ENCODE measurements at regions not wholly inside any gene's neighbourhood (a gene's known extent, or its start where the extent isn't known, plus 50 kb on each side); places are given as distances from the start of the nearest gene placed in this dataset.

DNA sequence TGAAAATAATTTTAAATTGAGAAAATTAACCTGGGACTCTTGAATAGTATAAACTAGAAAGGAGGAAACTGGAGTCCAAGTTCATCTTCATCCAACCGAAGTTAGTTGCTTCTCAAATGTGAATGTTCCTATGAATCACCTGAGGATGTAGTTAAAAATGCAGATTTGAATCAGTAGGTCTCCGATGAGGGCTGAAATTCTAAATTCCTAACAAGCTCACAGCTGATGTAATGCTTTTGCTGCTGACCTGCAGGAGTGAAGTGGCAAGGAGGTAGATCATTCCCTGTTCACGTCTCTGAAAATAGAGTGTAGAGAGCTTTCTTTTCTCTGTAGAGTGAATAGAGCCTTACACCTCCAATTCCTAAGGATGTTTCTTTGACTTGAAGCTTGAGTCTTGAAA is 685.5 kb downstream of the CPS1 start:
- CTCF ChIA-PET: interaction anchor here (0.6 kb wide), 1 partner anchor 1308 kb away, joined by 6 read pairs; no protein-coding TSS in a partner anchor

DNA sequence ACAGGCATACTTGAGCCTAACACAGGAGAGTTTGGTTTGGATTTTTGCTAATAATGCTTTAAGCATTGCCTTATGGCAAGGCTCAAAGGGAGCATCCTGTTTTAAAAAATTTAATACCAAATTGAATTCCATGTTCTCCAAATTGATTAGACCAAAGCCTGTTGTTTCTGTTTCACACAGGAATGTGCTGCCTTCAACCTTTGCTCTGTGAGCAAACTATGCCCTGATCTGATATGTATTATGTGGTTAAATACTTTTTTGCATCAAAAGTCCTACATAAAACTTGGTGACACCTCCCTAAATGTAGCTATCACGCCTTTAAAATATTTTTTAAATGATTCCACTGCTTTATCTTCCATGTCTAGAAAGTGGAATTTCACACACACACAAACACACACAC is 691.4 kb downstream of the CPS1 start:
- no peaks in the 10 kb centered on the region for H3K27me3 Mint-ChIP-seq (ENCODE audit: low read depth)
- H3K9me3 Mint-ChIP-seq: no peaks in the 10 kb centered on the region
- H3K27ac Mint-ChIP-seq: no peak overlapping the region
- H3K36me3 Mint-ChIP-seq (ENCODE audit: low read depth): no peaks in the 10 kb centered on the region
- CTCF ChIA-PET: interaction anchor here (0.6 kb wide), 1 partner anchor 54 kb away, joined by 4 read pairs; no protein-coding TSS in a partner anchor
- intact Hi-C loops (cut with micrococcal nuclease): no loop called here
- no peak overlapping the region for H3K4me3 Mint-ChIP-seq
- H3K4me1 Mint-ChIP-seq (ENCODE audit: low read depth): no peaks in the 10 kb centered on the region
- DNase-seq: no peak

More for the DNA sequence above, 685.5 kb downstream of the CPS1 start:
- DNase-seq: no peak
- no peaks in the 10 kb centered on the region for H3K27me3 Mint-ChIP-seq (ENCODE audit: low read depth)
- no peak overlapping the region for H3K27ac Mint-ChIP-seq
- no peaks in the 10 kb centered on the region for H3K4me1 Mint-ChIP-seq (ENCODE audit: low read depth)
- H3K36me3 Mint-ChIP-seq (ENCODE audit: low read depth): no peaks in the 10 kb centered on the region
- no peaks in the 10 kb centered on the region for H3K9me3 Mint-ChIP-seq
- intact Hi-C loops (cut with micrococcal nuclease): no loop called here
- no peak overlapping the region for H3K4me3 Mint-ChIP-seq

DNA sequence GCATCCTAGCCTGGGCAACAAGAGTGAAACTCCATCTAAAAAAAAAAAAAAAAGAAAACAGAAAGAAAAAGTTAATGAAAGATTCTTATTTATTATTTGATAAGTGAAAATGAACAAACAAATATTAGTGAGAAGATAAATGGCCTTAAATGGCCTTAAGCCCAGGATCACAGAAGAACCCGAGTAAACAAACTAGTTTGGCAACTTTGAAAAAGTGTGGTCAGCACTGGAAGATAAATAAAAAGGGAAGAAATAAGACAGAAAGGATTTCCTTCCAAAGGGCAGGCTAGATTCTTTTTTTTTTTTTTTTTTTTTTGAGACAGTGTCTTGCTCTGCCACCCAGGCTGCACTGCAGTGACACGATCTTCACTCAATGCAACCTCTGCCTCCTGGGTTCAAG is 692.4 kb downstream of the CPS1 start:
- H3K4me1 Mint-ChIP-seq (ENCODE audit: low read depth): no peaks in the 10 kb centered on the region
- H3K4me3 Mint-ChIP-seq: no peak overlapping the region
- H3K27me3 Mint-ChIP-seq (ENCODE audit: low read depth): no peaks in the 10 kb centered on the region
- H3K36me3 Mint-ChIP-seq (ENCODE audit: low read depth): no peaks in the 10 kb centered on the region
- no peak overlapping the region for H3K27ac Mint-ChIP-seq
- DNase-seq: no peak
- intact Hi-C loops (cut with micrococcal nuclease): no loop called here
- CTCF ChIA-PET: interaction anchor here (0.7 kb wide), 1 partner anchor 107 kb away, joined by 5 read pairs; no protein-coding TSS in a partner anchor
- no peaks in the 10 kb centered on the region for H3K9me3 Mint-ChIP-seq

DNA sequence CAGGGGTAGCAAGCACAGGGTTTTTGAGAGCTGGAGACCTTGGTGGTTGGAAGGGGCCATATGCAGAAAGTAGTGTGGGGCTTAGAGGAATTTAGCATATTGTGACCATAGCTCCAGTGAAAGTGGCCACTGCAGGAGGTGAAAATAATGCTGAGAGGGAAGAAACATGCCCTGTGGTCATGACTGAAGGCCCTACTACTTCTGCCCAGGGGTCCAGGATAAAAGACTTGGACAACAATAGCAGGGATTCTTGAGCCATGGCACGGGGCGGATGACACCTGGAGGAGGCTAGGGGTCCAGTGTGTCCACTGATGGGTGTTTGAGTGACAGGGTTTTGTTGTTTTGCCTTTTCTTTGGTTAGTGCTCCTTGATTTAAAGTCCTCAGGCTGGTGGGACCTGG is 694.6 kb downstream of the CPS1 start:
- Mint-ChIP-seq H3K36me3 (ENCODE audit: low read depth) (no peaks in the 10 kb centered on the region), H3K4me3 (no peak overlapping the region), H3K27ac (no peak overlapping the region), H3K9me3 (peaks cover 1% of the 10 kb centered on the region), H3K4me1 (ENCODE audit: low read depth) (no peaks in the 10 kb centered on the region), H3K27me3 (ENCODE audit: low read depth) (no peaks in the 10 kb centered on the region)
- DNase-seq: no peak
- intact Hi-C loops (cut with micrococcal nuclease): no loop called here
- CTCF ChIA-PET: no interaction called here

DNA sequence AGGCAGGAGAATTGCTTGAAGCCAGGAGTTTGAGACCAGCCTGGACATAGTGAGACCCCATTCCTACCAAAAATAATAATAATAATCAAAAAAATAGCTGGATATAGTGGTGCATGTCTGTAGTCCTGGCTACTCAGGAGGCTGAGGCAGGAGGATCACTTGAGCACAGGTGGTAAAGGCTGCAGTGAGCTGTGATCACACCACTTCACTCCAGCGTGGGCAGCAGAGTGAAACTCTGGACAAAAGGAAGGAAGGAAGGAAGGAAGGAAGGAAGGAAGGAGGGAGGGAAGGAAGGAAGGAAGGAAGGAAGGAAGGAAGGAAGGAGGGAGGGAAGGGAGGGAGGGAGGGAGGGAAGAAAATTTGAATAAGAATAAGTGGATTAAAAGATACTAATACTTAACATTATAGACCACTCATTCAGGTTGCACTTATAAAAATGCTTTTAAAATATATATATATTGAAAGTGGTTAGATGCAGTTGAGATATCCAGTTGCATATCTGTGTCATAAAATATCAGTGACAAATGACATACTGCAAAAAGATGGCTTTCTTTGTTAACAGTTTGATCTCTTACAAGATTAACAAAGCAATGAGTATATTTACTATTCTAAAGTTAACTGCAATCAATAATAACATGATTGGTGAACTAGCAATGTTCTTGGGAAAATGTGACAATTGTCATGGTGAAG is 702.4 kb downstream of the CPS1 start:
- Mint-ChIP-seq H3K27ac (no peak overlapping the region), H3K4me1 (ENCODE audit: low read depth) (no peaks in the 10 kb centered on the region), H3K9me3 (peaks cover 1% of the 10 kb centered on the region), H3K4me3 (no peak overlapping the region), H3K36me3 (ENCODE audit: low read depth) (no peaks in the 10 kb centered on the region), H3K27me3 (ENCODE audit: low read depth) (no peaks in the 10 kb centered on the region)
- CTCF ChIA-PET: no interaction called here
- no peak for DNase-seq
- intact Hi-C loops (cut with micrococcal nuclease): no loop called here

DNA sequence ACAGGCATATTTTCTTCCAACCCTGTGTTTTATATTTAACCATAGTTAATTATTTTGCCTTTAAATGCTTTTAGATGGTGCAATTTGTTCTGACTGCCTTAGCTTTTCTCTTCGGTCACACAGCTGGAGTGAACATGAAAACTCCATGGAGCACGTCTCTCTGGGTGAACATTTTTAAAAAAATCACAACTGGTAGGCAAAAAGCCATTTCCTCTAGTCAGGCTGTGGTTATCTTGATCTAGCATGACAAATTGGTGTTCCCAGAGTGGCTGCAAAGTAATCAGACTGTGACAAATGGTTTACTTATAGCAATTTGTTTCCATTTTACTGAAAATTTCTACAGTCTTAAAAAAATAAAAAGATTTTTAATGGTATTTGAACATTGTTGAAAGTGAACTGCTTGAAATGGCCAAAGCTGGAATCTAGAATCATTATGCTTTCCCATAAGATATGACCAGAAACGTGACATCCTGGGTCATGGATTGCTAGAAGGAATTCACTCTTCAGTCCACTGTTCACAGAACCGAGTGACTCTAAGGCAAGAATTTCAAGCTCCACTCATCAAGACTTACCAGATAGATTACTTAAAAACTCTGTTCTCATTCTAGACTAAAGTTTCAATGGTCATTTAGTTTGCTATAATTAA is 703.6 kb downstream of the CPS1 start:
- Mint-ChIP-seq H3K27me3 (ENCODE audit: low read depth) (no peaks in the 10 kb centered on the region), H3K4me1 (ENCODE audit: low read depth) (no peaks in the 10 kb centered on the region), H3K4me3 (no peak overlapping the region), H3K9me3 (peaks cover 1% of the 10 kb centered on the region), H3K27ac (no peak overlapping the region), H3K36me3 (ENCODE audit: low read depth) (no peaks in the 10 kb centered on the region)
- intact Hi-C loops (cut with micrococcal nuclease): no loop called here
- CTCF ChIA-PET: no interaction called here
- no peak for DNase-seq

DNA sequence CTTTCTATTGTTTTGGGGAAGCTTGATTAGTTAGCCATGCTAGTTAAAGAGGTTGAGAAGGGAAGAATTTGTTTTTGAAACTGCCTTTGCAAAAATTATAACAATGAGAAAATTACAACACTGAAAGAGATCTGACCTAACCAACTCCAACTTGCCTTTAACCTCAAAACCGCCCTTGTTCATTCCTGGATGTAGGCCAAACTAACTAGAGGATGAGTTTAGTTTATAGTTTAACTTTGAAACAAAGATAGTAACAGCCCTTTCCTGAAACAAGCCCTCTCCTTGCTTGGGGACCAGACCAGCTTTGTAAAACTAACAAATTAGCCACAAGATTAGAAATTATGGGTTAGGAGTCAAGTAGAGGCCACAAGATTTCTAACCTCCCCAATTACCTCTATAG is 713.9 kb downstream of the CPS1 start:
- DNase-seq: no peak
- CTCF ChIA-PET: no interaction called here
- intact Hi-C loops (cut with micrococcal nuclease): no loop called here
- Mint-ChIP-seq H3K9me3 (no peaks in the 10 kb centered on the region), H3K27ac (no peak overlapping the region), H3K4me3 (no peak overlapping the region), H3K4me1 (ENCODE audit: low read depth) (no peaks in the 10 kb centered on the region), H3K36me3 (ENCODE audit: low read depth) (no peaks in the 10 kb centered on the region), H3K27me3 (ENCODE audit: low read depth) (no peaks in the 10 kb centered on the region)

DNA sequence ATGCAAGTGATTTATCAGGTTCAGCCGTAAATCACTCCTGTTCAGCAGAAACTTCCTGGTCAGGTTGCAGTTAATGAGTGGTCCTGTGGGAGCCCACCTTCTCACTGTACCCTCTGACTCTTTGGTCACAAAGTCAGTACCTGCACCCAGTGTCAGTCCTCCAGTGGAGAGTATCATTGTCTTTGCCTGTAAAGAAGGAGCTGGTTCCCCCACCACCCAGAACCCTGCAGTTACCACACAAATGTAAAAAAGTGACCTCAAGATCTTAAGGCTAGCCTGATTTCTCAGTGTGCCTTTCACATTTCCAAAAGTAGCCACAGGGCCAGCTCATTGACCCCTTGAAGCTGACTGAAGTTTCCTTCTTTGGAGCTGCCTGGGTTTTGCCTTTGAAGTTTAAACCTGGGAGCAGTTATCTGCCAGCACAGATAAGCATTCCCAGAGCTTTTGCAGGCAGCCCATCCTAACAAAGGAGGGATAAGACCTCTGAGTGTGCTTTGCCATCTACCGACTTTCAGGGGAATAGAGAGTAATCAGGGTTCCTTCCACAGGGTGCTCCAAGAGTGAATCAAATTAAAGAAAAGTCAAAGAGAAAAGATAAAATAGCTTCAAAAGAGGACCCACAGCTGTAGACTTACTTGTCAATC is 725.2 kb downstream of the CPS1 start:
- CTCF ChIA-PET: no interaction called here
- intact Hi-C loops (cut with micrococcal nuclease): no loop called here
- Mint-ChIP-seq H3K9me3 (no peaks in the 10 kb centered on the region), H3K4me3 (no peak overlapping the region), H3K36me3 (ENCODE audit: low read depth) (no peaks in the 10 kb centered on the region), H3K4me1 (ENCODE audit: low read depth) (no peaks in the 10 kb centered on the region), H3K27ac (no peak overlapping the region), H3K27me3 (ENCODE audit: low read depth) (no peaks in the 10 kb centered on the region)
- DNase-seq: no peak

DNA sequence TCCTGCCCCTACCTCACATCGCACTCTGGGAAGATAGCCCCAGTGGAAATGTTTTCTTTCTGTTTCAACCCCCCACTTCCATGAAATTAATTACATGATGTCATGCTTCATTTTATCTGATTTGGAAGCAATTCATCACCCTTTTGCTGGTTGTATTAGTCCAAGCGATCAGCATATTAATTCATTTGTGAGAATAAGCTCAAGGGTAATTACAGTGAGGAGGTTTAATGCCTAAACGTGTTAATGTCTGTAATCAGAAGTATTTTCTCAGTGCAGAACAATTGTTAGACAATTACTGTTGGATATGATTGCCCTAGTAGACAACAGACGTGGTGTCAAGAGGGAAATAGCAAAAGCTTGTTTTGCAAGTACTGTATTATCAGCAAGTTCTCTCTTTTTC is 746.3 kb downstream of the CPS1 start:
- intact Hi-C loops (cut with micrococcal nuclease): no loop called here
- Mint-ChIP-seq H3K4me3 (no peak overlapping the region), H3K36me3 (ENCODE audit: low read depth) (no peaks in the 10 kb centered on the region), H3K4me1 (ENCODE audit: low read depth) (no peaks in the 10 kb centered on the region), H3K9me3 (peaks cover 8% of the 10 kb centered on the region), H3K27ac (no peak overlapping the region), H3K27me3 (ENCODE audit: low read depth) (no peaks in the 10 kb centered on the region)
- CTCF ChIA-PET: no interaction called here
- DNase-seq: no peak

DNA sequence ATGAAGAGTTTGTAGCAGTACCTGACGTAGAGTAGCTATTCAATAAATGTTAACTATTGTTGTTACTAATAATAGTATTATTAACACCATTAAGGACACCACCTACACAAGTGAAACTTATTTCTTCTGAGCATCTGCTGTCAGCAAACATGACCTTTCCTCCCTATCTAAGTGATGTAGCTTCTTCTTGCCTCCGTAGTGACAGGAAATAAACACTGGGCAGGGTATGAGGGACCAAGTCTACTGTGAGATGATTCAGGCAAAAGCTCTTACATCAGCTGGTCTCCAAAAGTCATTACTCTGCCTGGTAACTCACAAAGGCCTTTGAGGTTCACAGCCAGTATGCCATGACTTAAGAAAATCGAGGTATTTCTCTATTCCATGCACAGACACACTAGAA is 750.5 kb downstream of the CPS1 start:
- Mint-ChIP-seq H3K4me1 (ENCODE audit: low read depth) (no peaks in the 10 kb centered on the region), H3K27me3 (ENCODE audit: low read depth) (no peaks in the 10 kb centered on the region), H3K4me3 (no peak overlapping the region), H3K27ac (no peak overlapping the region), H3K9me3 (peaks cover 5% of the 10 kb centered on the region), H3K36me3 (ENCODE audit: low read depth) (no peaks in the 10 kb centered on the region)
- intact Hi-C loops (cut with micrococcal nuclease): no loop called here
- CTCF ChIA-PET: no interaction called here
- DNase-seq: no peak

Measured in activated naive CD4-positive, alpha-beta T cell treated with anti-CD3 and anti-CD28 coated beads for 36 hours (primary cell).